ENCODE measurements at regions not wholly inside any gene's neighbourhood (a gene's known extent, or its start where the extent isn't known, plus 50 kb on each side); places are given as distances from the start of the nearest gene placed in this dataset.

DNA sequence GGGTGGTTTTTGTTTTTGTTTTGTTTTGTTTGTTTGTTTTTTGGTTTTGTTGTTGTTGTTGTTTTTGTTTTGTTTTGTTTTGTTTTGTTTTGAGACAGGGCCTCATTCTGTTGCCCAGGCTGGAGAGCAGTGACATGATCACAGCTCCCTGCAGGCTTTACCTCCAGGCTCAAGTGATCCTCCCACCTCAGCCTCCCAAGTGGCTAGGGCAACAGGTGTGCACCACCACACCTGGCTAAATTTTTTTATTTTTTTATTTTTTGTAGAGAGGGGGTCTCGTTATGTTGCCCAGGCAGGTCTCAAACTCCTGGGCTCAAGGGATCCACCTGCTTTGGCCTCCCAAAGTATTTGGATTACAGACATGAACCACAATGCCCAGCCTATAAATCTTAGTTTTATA, 115.9 kb upstream of the NFE2L3 start:
- no peak for DNase-seq (ENCODE audit: low read depth, low spot score)

DNA sequence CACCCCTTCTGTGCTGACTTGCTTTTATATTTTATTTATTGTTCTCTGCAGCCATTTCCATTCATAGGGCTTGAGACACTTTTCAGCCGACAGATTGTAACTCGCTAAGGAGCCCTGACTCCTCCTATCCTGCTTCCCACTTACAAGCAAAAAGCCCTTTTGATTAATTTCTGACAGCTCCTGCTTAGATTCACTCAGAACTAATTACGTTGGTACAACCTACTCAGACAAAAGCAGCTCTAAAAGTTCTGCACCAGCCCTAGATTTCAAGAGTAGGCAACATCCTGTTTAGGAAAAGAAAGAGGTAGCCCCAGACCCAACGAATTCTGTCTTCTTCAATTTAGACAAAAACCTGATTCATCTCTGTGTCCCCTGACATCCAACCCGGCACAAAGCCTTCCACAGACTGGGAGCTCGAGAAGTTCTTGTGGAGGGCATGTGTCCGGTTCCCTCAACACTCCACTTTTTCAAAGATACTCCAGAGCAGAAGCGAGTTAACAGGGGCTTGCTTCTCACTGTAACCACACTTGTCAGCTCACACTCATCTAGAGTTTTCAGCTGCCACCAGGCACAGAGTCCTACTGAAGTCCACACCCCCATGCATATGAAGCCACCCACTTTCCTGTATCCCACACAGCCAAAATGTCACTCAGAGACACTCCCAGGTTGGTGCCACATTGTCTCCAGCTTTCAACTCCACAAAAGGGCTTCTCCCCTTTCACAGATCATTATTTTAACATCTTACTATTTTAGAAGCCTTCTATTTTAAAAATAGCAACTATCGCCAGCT, 113.6 kb upstream of the NFE2L3 start:
- DNase-seq (ENCODE audit: low read depth, low spot score) = no peak

DNA sequence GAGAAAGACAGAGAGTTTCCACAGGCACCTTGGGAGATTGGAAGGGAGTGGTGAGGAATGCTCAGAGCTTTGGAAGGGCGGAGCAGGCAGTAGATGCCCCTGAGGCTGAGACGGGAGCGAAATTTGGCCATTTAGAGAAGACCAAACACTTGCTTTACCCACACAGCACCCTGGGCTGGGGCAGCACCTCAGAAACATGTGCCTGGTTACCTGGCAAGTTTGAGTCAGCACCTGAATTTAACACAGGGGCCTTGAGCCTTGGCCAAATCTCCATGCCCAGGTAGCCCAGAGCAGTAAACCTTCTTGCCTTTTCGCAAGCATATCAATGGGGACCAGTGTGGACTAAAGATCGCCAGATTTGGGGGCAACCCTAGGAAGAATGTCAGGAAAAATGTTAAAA, 111.9 kb upstream of the NFE2L3 start:
- no peak for DNase-seq (ENCODE audit: low read depth, low spot score)

DNA sequence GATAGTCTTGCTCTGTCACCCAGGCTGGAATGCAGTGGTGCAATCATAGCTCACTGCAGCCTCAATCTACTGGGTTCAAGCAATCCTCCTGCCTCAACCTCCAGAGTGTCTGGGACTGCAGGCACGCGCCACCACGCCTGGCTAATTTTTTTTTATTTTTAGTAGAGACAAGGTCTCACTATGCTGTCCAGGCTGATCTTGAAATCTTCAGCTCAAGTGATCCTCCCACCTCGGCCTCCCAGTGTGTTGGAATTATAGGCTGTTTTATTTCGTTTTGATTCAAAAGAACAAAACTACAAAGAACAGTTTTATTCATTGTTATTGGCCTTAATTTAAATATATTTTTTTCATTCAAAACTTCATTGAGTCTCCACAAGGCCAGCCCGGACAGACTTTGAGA, 109.8 kb upstream of the NFE2L3 start:
- no peak for DNase-seq (ENCODE audit: low read depth, low spot score)

DNA sequence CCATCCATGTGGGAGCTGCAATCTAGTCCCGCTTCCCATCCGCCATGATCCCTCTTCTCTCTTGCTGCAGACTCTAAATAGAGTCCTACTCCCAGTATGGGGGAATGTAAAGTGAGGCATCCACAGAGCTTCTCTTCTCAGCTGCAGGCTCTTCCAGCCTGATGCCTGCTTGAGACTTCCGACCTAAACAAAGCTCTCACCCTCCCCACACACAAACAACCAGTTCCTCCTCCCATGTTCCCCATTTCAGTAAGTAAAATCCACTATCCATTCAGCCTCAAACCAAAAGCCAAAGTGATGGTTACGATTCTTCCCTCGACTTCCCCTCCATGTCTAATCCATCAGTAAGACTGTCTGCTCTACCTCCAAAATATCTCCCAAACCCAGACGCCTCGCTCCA, 108.2 kb upstream of the NFE2L3 start:
- no peak for DNase-seq (ENCODE audit: low read depth, low spot score)

DNA sequence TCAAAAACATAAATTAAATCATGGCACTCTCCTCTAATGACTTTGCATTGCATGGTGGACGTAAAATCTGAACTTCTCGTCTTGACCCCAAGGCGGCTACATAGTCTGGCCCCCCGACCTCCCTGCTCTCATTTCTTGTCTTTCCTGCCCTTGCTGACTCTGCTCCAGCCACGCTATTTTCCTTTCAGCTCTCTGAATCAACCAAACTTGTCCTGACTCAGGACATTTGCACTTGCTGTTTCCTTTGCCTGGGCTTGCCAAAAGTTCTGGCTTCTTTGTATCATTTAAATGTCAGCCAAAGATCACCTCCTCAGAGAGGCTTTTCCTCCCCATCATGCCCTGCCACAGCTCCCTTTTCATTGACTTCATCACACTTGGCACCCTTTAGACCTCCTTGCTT, 107.7 kb upstream of the NFE2L3 start:
- DNase-seq (ENCODE audit: low read depth, low spot score) = no peak

DNA sequence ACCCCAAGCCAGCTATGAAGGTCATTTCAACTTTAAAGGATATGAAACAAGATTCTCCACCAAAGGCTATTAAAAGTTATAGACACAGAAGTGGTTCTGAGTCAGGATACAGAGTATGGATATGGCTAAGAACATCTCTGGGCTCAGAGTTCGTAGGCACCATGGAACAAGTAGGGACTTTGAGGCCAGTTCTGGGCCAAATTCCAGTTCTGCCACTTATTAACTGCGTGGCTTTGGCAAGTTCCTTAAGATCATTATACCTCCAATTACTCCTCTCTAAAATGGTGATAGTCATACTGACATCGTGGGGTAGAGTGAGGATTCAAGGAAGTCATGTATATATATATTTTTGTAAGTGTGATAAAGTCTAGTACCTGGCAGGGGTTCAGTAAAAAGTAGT, 105.8 kb upstream of the NFE2L3 start:
- DNase-seq (ENCODE audit: low read depth, low spot score) = no peak

DNA sequence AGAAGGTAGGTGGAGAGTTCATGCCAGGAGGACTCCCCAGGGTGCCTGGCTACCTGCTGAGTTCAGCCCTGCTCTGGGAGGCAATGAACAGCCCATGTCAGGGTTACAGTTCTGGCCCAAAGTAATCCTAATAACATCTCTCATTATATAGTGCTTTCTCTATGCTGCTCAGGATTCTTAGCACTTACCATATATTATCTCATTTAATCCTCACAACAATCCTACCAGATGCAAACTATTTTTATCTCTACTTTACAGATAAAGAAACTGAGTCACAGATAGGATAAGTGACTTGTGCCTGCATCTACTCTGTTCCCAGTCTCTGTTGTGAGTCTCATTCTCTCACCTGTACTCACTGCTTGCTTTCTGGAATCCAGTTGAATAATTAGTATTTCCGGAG, 105.1 kb upstream of the NFE2L3 start:
- DNase-seq (ENCODE audit: low read depth, low spot score) = no peak

DNA sequence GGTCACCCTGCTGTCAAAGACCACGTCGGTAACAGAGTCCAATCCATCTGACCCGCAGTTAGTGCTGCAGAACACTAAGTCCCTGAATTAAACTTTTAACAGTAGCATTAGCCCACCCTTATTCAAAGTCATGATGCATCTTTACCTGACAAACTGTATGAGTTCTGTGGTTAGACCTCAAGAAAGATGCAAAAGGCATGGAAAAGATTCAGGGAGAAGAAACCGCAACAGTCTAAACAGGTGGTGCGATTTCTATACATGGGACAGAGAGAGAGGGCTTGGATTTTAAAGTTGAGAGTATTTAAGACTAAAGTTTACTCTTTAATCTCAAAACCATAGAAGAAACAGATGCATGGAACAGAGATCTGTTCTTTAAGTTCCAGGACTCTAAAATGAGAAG, 103.3 kb upstream of the NFE2L3 start:
- no peak for DNase-seq (ENCODE audit: low read depth, low spot score)

DNA sequence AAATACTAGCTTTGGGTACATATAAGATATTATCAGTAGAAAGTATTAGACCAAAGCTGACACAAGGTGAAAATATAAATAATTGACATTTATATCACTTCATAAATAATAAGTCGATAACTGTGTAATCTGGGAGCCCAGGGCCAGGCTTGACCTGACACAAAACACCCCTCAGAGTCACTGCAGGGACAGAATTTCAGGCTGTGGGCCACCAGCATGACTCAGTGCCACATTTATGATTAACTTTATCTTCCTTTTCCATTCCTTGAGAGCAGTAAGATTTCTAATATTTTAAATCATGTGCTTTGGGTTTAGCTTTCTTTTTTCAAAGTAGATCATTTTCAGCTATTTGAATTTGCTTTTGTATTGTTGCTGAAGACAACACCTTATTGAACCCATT, 102.9 kb upstream of the NFE2L3 start:
- no peak for DNase-seq (ENCODE audit: low read depth, low spot score)

DNA sequence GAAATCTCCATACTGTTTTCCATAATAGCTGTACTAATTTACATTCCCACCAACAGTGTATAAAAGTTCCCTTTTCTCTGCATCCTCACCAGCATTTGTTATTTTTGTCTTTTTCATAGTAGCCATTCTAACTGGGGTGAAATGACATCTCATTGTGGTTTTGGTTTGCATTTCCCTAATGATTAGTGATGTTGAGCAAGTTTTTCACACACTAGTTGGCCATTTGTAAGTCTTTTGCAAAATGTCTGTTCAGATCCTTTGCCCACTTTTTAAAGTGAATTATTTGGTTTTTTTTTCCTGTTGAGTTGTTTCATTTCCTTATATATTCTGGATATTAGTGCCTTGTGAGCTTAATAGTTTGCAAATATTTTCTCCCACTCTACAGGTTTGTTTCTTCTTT, 101.0 kb upstream of the NFE2L3 start:
- no peak for DNase-seq (ENCODE audit: low read depth, low spot score)

DNA sequence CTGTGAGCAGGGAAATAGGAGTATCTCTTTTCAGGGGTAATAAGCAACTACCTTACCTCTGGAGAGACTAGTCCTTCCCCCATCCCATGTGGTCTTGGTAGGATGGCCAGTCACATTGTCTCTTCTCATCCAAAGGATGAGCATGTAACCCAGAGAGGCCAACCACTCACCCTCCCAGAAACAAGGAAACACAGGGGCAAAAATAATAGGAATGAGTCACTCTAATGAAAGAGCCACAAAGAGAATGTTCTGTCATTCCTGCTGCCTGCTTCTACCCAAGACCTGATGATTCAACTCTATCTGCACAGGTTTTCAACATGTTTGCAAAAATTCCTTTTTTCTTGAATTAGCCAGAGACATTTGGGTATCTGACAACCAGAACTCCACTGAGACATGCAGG, 99.3 kb upstream of the NFE2L3 start:
- DNase-seq (ENCODE audit: low read depth, low spot score) = no peak

DNA sequence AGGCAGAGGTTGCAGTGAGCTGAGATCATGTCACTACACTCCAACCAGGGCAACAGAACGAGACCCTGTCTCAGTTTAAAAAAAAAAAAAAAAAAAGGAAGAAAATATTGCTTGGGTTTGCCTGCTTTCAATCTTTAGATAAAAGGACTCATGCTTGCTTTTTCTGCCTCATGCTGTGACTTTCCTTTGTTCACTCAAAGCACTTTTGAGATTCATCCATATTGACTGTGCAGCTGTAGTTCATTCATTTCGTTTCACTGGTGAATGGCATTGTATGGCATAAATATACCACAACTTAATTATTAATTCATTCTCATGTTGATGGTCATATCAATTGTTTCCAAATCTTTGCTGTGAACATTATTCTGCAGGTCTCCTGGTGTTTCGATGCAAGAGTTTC, 97.6 kb upstream of the NFE2L3 start:
- DNase-seq (ENCODE audit: low read depth, low spot score) = no peak

DNA sequence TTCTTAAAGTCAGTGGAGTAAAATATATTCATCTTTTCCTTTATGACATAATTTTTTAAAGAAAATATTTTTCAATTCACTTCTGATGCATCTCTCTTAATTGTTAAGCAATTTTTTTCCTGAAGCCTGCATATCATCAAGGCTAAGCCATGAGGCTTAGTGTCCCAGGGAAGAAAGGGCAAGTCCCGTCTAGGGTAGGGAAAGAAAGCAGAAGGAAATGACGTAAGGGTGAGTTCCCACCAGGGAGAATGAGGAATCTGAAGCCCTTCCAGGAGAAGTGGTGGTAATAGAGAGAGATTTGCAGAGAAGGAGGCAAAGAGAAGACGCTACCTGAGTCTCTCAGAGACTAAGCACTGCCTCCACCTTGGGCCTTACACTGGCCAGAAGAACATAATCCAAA, 96.8 kb upstream of the NFE2L3 start:
- no peak for DNase-seq (ENCODE audit: low read depth, low spot score)

DNA sequence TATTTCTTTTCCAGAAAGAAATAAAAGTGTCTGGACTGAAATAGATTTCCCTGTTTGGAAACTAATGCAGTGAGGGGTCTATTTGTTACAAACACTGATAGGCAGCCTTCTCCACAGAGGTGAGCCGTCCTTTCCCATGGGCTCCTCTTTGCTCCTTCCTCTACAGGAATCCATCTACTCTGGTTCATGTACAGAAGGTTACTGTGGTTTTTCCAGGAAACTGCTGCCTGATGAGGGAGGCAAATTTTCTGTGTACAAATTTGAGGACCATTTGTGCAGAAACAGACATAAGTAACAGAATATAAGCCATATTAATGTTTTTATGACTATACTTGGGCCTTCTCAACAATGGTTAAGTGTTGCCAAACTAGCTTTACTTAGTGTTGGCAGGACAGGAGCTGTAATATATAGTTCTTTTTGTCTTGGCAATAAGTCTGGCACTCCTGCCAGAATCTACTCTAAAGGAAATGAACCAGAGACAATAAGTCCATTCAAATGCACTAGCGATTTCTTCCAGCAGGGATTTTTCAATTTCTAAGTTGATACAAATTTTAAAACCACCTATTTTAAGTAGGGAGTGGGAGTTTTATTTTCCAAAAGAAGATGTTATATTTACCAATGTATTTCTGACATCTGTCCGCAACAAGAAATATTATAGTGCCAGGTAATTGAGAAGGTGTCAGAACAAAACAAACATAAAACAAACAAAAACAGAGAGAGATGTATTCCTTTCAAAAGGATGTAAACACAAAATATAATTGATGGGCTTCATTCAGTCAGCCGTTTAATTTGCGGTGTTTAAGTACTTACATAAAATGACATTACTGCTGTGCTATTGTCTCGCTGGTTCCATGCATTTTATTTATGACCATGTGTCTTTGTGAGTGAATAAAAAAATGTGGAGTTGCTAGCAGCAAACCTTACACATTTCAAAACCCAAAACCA, 91.0 kb upstream of the NFE2L3 start:
- no peak for DNase-seq (ENCODE audit: low read depth, low spot score)

DNA sequence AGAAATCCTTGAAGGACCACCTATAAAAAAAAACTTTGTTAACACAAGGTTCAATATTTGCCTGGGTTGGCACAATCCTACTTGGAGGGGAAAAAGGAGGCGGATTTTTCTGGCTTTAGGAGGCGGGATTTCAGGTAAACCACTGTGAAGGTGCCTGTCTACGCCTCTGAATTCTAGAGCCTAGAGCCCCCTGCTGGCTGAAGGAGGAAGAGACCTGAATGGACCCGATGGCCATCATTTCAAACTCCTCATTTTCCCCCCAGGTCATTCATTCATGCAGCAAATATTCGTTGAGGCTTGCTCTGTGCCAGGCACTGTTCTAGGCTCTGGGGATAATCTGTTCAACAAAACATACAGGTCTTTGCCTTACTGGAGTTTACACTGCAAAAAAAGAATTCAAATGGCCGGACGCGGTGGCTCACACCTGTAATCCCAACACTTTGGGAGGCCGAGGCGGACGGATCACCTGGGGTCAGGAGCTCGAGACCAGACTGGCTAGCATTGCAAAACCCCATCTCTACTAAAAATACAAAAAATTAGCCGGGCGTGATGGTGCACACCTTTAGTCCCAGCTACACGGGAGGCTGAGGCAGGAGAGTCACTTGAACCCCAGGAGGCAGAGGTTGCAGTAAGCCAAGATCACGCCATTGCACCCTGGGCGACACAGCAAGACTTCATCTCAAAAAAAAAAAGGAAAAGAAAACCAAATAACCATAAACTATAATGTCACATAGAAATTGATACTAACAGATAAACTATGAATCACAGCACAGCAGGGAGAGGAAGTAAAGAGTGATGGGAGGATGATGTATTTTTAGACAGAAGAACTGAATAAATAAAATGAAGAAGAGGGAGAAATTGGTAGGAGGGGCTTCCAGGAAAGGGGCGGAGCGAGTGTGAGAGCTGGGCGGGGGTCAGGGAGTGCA, 90.1 kb upstream of the NFE2L3 start:
- no peak for DNase-seq (ENCODE audit: low read depth, low spot score)

DNA sequence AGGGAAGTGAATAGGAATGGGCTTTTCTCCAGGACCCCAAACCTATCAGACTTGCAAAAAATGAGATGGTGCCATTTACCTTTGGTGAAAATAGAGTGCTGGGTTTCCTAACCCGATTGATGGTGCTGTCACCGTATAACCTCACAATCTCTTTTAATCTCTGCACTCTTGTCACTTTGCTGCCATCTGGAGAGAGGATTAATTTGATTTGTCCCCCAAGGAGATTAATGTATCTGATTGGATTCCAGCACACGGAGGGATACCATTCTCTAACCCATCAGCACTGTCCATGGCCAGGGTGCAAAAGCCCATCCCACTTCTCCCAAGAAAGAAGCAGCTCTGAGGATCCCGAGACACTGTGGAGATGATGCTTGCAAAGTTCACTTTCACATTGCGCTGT, 86.3 kb upstream of the NFE2L3 start:
- DNase-seq (ENCODE audit: low read depth, low spot score) = no peak

DNA sequence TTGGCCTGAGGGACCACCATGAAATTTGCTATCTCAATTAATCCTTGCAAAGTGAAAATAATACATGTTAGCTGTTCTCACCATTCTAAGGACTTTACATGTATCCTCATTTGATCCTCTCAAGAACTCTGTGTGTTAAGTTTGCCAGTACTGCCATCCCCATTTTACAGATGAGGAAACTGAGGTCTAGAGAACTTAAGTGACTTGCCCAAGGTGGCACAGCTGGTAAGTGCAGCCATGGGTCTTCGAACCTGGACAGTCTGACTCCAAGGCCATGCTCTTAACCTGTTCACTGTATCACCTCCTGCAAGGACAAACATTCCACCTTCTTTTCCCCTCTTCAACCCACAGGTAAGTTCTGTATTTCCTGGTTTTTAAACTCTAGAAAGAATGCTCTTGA, 85.3 kb upstream of the NFE2L3 start:
- no peak for DNase-seq (ENCODE audit: low read depth, low spot score)

DNA sequence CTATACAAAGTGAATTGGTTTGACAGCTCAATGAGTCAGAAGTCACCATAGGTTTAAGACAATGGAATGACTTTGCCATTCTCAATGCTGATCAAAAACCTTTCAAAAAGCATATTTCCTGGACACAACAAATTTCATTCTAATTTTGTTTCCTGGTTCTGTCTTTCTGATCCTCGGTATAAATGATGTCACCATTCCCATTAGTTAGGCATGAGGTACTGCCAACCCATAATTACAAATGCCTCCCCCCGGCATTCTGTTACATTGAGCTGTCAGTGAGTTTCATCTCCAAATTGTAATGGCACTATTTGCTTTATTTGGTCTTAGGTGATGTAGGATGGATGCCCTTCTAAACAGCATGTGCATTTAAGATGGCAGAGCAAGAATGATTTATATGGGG, 81.7 kb upstream of the NFE2L3 start:
- no peak for DNase-seq (ENCODE audit: low read depth, low spot score)

DNA sequence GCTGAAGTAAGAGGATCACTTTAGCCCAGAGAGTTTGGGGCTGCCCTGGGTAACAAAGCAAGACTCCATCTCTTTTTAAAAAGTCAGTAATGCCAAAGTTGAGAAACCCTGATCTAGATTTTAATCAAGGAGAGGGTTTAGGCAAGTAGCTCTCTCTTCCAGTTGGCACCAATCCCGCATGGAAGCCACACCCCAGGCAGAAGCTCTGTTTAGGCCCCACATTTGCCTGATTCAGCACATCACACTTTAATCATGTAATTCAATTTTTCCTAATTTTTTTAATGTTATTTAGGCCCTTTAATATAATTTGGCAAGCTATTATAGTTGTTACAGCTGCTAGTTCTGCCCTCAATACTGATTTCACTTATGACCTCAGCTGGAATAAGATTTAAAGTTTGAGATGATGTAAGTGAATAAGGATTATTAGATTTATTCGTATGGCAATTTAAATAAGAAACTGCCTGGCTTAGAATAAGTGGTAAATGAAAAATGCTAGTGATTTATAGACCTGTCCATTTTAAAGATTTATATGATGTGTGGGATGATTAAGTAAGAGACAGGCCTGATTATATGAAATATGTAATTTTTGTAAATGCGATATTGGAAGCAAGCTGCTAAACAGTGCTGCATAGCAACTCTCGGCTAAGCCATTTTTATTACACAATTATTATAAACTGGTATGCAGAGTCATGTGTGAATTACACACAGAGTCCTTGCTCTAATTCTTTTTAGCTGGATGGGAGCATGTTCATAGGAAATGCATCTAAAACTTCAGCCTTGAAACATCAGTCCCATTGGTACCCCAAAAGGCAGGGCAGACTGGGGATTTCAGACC, 80.2 kb upstream of the NFE2L3 start:
- no peak for DNase-seq (ENCODE audit: low read depth, low spot score)

DNA sequence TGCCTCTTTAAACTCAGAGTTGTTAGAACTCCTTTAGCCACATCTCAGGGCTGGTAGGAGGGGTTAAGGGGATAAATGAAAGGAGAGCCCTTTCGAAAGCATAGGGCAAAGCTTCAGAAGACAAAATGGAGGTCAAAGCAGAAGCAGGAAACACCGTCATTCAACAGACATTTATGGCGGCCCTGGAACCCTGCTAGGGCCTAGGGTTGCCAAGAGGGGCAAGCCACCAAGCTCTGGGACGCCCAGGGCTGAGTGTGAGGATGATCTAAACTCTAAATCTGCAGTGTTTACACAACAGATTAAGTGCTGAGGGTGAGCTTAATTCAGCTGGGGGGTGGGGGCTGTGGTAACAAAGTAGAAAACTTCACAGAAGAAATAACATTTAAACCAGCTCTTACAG, 79.0 kb upstream of the NFE2L3 start:
- DNase-seq (ENCODE audit: low read depth, low spot score) = no peak
